ENCODE measurements at regions not wholly inside any gene's neighbourhood (a gene's known extent, or its start where the extent isn't known, plus 50 kb on each side); places are given as distances from the start of the nearest gene placed in this dataset.

GRCh38 chr3:94787734-94788270 is 724.9 kb downstream of the NSUN3 start:
- no peak for TF ChIP-seq EZH2phosphoT487 (conservative IDR thresholded peaks at IDR 0.05; ENCODE audit: low read length)
- no peak for TF ChIP-seq CTCF (IDR thresholded peaks at IDR 0.05; ENCODE audit: insufficient read depth, low read length, poor library complexity, severe bottlenecking)
- no peak overlapping the region for H3K4me3 ChIP-seq (ENCODE audit: insufficient read depth, low read length, poor library complexity, severe bottlenecking)
- H3K36me3 ChIP-seq (ENCODE audit: low read length), result no peaks in the 10 kb centered on the region

GRCh38 chr3:94794563-94794962 is 731.7 kb downstream of the NSUN3 start:
- no peaks in the 10 kb centered on the region for H4K20me1 ChIP-seq (ENCODE audit: low read depth, low read length)
- no peaks in the 10 kb centered on the region for H3K79me2 ChIP-seq (ENCODE audit: insufficient read depth, low read length)
- H3K36me3 ChIP-seq (ENCODE audit: low read length), result no peaks in the 10 kb centered on the region
- H2AFZ ChIP-seq (ENCODE audit: low read depth, low read length, severe bottlenecking), result no peak overlapping the region
- H3K9me3 ChIP-seq (ENCODE audit: insufficient read depth, low read length), result no peaks in the 10 kb centered on the region
- H3K27ac ChIP-seq (ENCODE audit: low read depth, low read length), result no peak overlapping the region
- H3K4me2 ChIP-seq (ENCODE audit: low read depth, low read length, poor library complexity, severe bottlenecking), result no peak overlapping the region
- no peaks in the 10 kb centered on the region for H3F3A ChIP-seq (ENCODE audit: insufficient read depth)
- TF ChIP-seq CTCF (IDR thresholded peaks at IDR 0.05; ENCODE audit: insufficient read depth, low read length, poor library complexity, severe bottlenecking) (no peak), EZH2phosphoT487 (conservative IDR thresholded peaks at IDR 0.05; ENCODE audit: low read length) (no peak)
- no peak overlapping the region for H3K9ac ChIP-seq (ENCODE audit: low read length)
- H3K9me2 ChIP-seq (replicated peaks; ENCODE audit: insufficient read depth, low read length), result no peaks in the 10 kb centered on the region
- H3K27me3 ChIP-seq (ENCODE audit: low read length), result no peaks in the 10 kb centered on the region
- no peak overlapping the region for H3K4me3 ChIP-seq (ENCODE audit: insufficient read depth, low read length, poor library complexity, severe bottlenecking)

More at GRCh38 chr3:94787734-94788270, 724.9 kb downstream of the NSUN3 start:
- H3K9me3 ChIP-seq (ENCODE audit: insufficient read depth, low read length), result no peaks in the 10 kb centered on the region
- no peaks in the 10 kb centered on the region for H3F3A ChIP-seq (ENCODE audit: insufficient read depth)
- no peaks in the 10 kb centered on the region for H3K79me2 ChIP-seq (ENCODE audit: insufficient read depth, low read length)
- H3K27me3 ChIP-seq (ENCODE audit: low read length), result no peaks in the 10 kb centered on the region
- H4K20me1 ChIP-seq (ENCODE audit: low read depth, low read length), result no peaks in the 10 kb centered on the region
- no peak overlapping the region for H3K4me2 ChIP-seq (ENCODE audit: low read depth, low read length, poor library complexity, severe bottlenecking)
- no peak overlapping the region for H2AFZ ChIP-seq (ENCODE audit: low read depth, low read length, severe bottlenecking)
- H3K9ac ChIP-seq (ENCODE audit: low read length), result no peak overlapping the region
- H3K27ac ChIP-seq (ENCODE audit: low read depth, low read length), result no peak overlapping the region
- H3K9me2 ChIP-seq (replicated peaks; ENCODE audit: insufficient read depth, low read length), result no peaks in the 10 kb centered on the region

GRCh38 chr3:94799420-94800060 is 736.7 kb downstream of the NSUN3 start:
- no peaks in the 10 kb centered on the region for H3K9me2 ChIP-seq (replicated peaks; ENCODE audit: insufficient read depth, low read length)
- TF ChIP-seq EZH2phosphoT487 (conservative IDR thresholded peaks at IDR 0.05; ENCODE audit: low read length), result no peak
- no peak for TF ChIP-seq CTCF (IDR thresholded peaks at IDR 0.05; ENCODE audit: insufficient read depth, low read length, poor library complexity, severe bottlenecking)
- H3K9ac ChIP-seq (ENCODE audit: low read length), result no peak overlapping the region
- H3K36me3 ChIP-seq (ENCODE audit: low read length), result no peaks in the 10 kb centered on the region
- no peak overlapping the region for H3K27ac ChIP-seq (ENCODE audit: low read depth, low read length)
- H3K4me2 ChIP-seq (ENCODE audit: low read depth, low read length, poor library complexity, severe bottlenecking), result no peak overlapping the region
- H4K20me1 ChIP-seq (ENCODE audit: low read depth, low read length), result no peaks in the 10 kb centered on the region
- no peak overlapping the region for H3K4me3 ChIP-seq (ENCODE audit: insufficient read depth, low read length, poor library complexity, severe bottlenecking)
- H3K9me3 ChIP-seq (ENCODE audit: insufficient read depth, low read length), result no peaks in the 10 kb centered on the region
- no peaks in the 10 kb centered on the region for H3K27me3 ChIP-seq (ENCODE audit: low read length)
- H2AFZ ChIP-seq (ENCODE audit: low read depth, low read length, severe bottlenecking), result no peak overlapping the region
- no peaks in the 10 kb centered on the region for H3F3A ChIP-seq (ENCODE audit: insufficient read depth)
- no peaks in the 10 kb centered on the region for H3K79me2 ChIP-seq (ENCODE audit: insufficient read depth, low read length)
